ENCODE measurements at regions not wholly inside any gene's neighbourhood (a gene's known extent, or its start where the extent isn't known, plus 50 kb on each side); places are given as distances from the start of the nearest gene placed in this dataset.
A peak's percentile ranks its signal among the peaks of the same experiment; 100 is the strongest.

DNA sequence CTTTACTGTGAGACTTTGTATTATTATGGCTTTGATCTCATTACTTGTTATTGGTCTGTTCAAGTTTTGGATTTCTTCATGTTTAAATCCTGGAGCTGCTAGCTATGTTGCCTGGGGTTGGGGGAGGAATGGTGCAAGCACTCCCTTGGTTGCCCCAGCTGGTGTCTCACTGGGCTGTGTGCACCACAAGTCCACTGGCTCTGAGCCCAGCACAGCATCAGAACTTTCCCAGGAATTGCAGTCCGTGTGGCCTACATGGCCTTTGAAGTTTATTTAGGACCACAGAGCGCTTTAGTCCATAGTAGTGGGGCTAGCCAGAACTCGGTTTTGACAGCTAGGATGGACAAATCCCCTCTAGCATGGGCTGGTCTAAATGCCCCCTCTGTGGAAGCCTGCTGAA lies 278.8 kb upstream of the RPS6KA3 start:
- TF ChIP-seq, protein P1, sequence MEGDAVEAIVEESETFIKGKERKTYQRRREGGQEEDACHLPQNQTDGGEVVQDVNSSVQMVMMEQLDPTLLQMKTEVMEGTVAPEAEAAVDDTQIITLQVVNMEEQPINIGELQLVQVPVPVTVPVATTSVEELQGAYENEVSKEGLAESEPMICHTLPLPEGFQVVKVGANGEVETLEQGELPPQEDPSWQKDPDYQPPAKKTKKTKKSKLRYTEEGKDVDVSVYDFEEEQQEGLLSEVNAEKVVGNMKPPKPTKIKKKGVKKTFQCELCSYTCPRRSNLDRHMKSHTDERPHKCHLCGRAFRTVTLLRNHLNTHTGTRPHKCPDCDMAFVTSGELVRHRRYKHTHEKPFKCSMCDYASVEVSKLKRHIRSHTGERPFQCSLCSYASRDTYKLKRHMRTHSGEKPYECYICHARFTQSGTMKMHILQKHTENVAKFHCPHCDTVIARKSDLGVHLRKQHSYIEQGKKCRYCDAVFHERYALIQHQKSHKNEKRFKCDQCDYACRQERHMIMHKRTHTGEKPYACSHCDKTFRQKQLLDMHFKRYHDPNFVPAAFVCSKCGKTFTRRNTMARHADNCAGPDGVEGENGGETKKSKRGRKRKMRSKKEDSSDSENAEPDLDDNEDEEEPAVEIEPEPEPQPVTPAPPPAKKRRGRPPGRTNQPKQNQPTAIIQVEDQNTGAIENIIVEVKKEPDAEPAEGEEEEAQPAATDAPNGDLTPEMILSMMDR (IDR thresholded peaks at IDR 0.05; ENCODE audit: extremely low read depth, insufficient read depth, missing control alignments): no peak
- in situ Hi-C loops (cut with MboI; ENCODE audit: low pct_unique_long_range_greater_than_20kb, low sequenced_read_pairs, unreplicated experiment): loop anchor here (25.0 kb wide), 1 partner anchor 1192 kb away; no protein-coding TSS in a partner anchor
- DNase-seq (ENCODE audit: low spot score): no peak

DNA sequence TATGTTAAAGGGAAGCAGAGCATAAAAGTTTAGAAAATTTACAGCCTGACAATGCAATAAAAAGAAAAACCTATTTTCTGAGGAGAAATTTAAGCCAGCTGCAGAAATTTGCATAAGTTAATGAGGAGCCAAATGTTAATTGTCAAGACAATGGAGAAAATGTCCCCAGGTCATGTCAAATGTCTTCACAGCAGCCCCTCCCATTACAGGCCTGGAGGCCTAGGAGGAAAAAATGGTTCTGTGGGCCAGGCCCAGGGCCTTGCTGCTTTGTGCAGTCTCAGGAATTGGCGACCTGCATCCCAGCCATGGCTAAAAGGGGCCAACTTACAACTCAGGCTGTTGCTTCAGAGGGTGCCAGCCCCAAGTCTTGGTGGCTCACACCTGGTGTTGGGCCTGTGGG lies 275.4 kb upstream of the RPS6KA3 start:
- TF ChIP-seq, protein P1 (IDR thresholded peaks at IDR 0.05; ENCODE audit: extremely low read depth, insufficient read depth, missing control alignments): no peak
- DNase-seq (ENCODE audit: low spot score): no peak
- in situ Hi-C loops (cut with MboI; ENCODE audit: low pct_unique_long_range_greater_than_20kb, low sequenced_read_pairs, unreplicated experiment): loop anchor here (25.0 kb wide), 1 partner anchor 1195 kb away; no protein-coding TSS in a partner anchor

GRCh38 chrX:20538974-20539373 lies 272.3 kb upstream of the RPS6KA3 start:
- TF ChIP-seq, protein P1 (IDR thresholded peaks at IDR 0.05; ENCODE audit: extremely low read depth, insufficient read depth, missing control alignments): no peak
- DNase-seq (ENCODE audit: low spot score): no peak
- in situ Hi-C loops (cut with MboI; ENCODE audit: low pct_unique_long_range_greater_than_20kb, low sequenced_read_pairs, unreplicated experiment): loop anchor here (25.0 kb wide), 1 partner anchor 1198 kb away; no protein-coding TSS in a partner anchor

- DNase-seq (ENCODE audit: low spot score): no peak
- in situ Hi-C loops (cut with MboI; ENCODE audit: low pct_unique_long_range_greater_than_20kb, low sequenced_read_pairs, unreplicated experiment): loop anchor here (25.0 kb wide), 1 partner anchor 1206 kb away; no protein-coding TSS in a partner anchor
These were observed 265.0 kb upstream of the RPS6KA3 start for GRCh38 chrX:20531667-20532066.

DNA sequence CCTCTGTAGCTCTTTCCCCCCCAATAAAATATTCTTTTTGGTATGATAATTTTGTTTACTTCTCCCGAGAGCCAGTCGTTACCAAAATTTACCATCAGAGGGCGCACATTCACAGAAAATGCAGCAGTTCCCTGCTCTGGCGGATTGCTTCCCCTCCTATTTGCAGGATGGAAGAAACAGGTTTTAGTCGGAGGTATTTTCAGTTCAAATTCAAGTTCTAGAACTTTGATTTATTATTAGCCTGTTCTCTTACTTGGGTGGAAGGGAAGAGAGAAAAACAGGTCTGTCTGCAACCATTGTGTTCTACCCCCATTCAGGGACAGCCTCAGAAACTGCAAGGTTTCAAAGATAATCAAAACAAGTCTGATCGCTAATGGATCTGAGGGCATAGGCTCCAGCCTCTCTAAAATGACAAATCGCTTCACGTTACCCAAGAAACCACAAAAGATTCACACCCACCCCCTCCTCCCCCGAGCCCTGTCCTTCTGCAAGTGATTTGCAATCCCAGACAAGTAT lies 263.8 kb upstream of the RPS6KA3 start:
- peak; percentile 14 for DNase-seq (ENCODE audit: low spot score)
- TF ChIP-seq, protein P1 (IDR thresholded peaks at IDR 0.05; ENCODE audit: extremely low read depth, insufficient read depth, missing control alignments): peak; percentile 82
- in situ Hi-C loops (cut with MboI; ENCODE audit: low pct_unique_long_range_greater_than_20kb, low sequenced_read_pairs, unreplicated experiment): loop anchor here (25.0 kb wide), 1 partner anchor 1207 kb away; no protein-coding TSS in a partner anchor

More at GRCh38 chrX:20531667-20532066, 265.0 kb upstream of the RPS6KA3 start:
- TF ChIP-seq, protein P1 (IDR thresholded peaks at IDR 0.05; ENCODE audit: extremely low read depth, insufficient read depth, missing control alignments): no peak

DNA sequence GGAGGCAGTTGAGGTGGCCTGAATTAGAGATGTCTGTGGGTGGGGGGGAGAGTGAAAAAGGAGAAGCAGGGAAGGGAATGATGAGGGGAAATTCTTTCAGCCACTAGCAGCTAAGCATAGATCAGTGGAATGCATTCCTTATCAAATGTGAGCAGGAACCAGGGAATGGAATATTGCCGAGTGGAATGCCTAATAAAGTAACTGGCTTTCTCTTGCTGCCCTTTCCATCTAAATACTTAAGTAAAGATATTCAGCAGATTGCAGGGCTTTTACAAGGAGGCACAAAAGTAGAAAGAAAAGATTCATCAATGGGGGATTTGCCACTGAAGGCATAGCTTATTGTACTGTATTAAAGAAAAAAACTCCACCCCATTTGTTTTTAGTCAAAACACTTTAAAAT lies 263.0 kb upstream of the RPS6KA3 start:
- DNase-seq (ENCODE audit: low spot score): no peak
- in situ Hi-C loops (cut with MboI; ENCODE audit: low pct_unique_long_range_greater_than_20kb, low sequenced_read_pairs, unreplicated experiment): loop anchor here (25.0 kb wide), 1 partner anchor 1208 kb away; no protein-coding TSS in a partner anchor
- TF ChIP-seq, protein P1 (IDR thresholded peaks at IDR 0.05; ENCODE audit: extremely low read depth, insufficient read depth, missing control alignments): no peak
